Nephron progenitor cell (in vitro differentiated cells): ENCODE measurements at regions not wholly inside any gene's neighbourhood (a gene's known extent, or its start where the extent isn't known, plus 50 kb on each side); places are given as distances from the start of the nearest gene placed in this dataset.

Source experiments
- DNase-seq: peaks from one replicate; pipeline ENCODE4 v3.0.0; 2021
- H3K27ac Mint-ChIP-seq: 2 replicates; pipeline ENCODE4 v1.8.0; 2021; ENCODE audit warnings: mild to moderate bottlenecking, moderate library complexity, mixed read lengths
- H3K27me3 Mint-ChIP-seq: 2 replicates; pipeline ENCODE4 v1.8.0; 2021; ENCODE audit warnings: mild to moderate bottlenecking, low read depth, mixed read lengths; ENCODE audit not compliant: poor library complexity
- H3K36me3 Mint-ChIP-seq: 2 replicates; pipeline ENCODE4 v1.8.0; 2021; ENCODE audit warnings: low read depth, mixed read lengths
- H3K4me1 Mint-ChIP-seq: 2 replicates; pipeline ENCODE4 v1.8.0; 2021; ENCODE audit warnings: mixed read lengths
- H3K4me3 Mint-ChIP-seq: 2 replicates; pipeline ENCODE4 v1.8.0; 2021; ENCODE audit warnings: mild to moderate bottlenecking, moderate library complexity, mixed read lengths
- H3K9me3 Mint-ChIP-seq: 2 replicates; pipeline ENCODE4 v1.8.0; 2021; ENCODE audit warnings: mild to moderate bottlenecking, moderate library complexity, mixed read lengths
- CTCF ChIP-seq: fragments of 200-600 bp; sonication (generic); IDR thresholded peaks from 2 replicates; pipeline ENCODE4 v1.5.0; 2021; ENCODE audit warnings: antibody characterized with exemption

DNA sequence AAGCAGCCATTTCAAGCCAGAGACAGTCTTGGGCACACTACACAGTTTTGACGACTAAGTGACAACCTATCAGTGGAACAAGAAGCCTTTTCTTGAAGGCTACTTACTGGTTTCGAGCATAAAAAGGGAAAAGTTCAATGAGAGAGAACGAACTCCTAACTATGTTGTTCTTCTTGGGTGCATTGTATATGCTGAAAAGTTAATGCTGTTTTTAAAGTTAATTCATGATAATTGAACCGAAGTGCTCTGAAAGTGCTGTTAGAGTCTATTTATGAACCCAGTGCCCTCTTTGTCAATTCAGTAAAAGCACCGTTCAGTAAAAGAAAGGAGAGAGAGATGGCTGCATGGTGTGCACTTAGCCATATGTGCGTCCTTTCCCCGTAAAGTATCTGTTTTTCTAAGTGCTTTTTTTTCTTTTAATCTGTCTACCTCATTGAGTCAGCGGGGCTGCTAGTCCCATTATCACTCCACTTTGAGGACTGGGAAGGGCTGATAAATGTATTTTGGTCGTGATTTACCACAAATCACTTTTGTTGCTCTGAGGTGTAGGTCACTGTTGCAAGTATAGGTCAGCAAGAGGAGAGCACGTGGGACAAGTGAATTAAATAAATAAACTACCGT, 380.7 kb upstream of the GOLIM4 start:
- H3K4me3 Mint-ChIP-seq = no peak overlapping the region
- no peak overlapping the region for H3K27ac Mint-ChIP-seq
- H3K27me3 Mint-ChIP-seq = peaks cover 2% of the 10 kb centered on the region
- H3K4me1 Mint-ChIP-seq = peaks cover 7% of the 10 kb centered on the region
- H3K9me3 Mint-ChIP-seq = no peaks in the 10 kb centered on the region
- no peak for DNase-seq
- H3K36me3 Mint-ChIP-seq = no peaks in the 10 kb centered on the region
- TF ChIP-seq CTCF = no peak

- peaks cover 7% of the 10 kb centered on the region for H3K4me1 Mint-ChIP-seq
- no peaks in the 10 kb centered on the region for H3K36me3 Mint-ChIP-seq
- no peak overlapping the region for H3K27ac Mint-ChIP-seq
- H3K9me3 Mint-ChIP-seq = no peaks in the 10 kb centered on the region
- TF ChIP-seq CTCF = no peak
- H3K4me3 Mint-ChIP-seq = no peak overlapping the region
- H3K27me3 Mint-ChIP-seq = peaks cover 2% of the 10 kb centered on the region
- no peak for DNase-seq
Measured at GRCh38 chr3:168475704-168476103, 380.0 kb upstream of the GOLIM4 start.

DNA sequence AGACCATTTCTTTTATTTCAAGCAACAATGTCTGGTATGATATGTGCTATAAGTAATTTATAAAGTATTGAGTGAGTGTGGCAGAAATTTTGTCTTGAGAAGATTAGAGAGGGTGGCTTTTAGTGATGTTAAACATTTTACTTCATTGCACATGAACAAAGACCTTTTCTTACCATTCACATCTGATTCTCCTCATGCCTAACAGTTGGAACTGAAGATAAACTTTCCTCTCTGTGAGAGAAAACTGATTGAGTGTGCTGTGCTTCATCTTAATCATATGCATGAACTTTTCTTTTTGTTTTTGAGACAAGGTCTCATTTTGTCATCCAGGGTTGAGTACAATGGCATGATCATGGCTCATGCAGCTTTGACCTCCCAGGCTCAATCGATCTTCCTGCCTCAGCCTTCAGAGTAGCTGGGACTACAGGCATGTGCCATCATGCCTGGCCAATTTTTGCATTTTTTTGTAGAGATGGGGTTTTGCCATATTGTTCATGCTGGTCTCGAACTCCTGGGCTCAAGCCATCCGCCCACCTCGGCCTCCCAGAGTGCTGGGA, 377.7 kb upstream of the GOLIM4 start:
- Mint-ChIP-seq H3K27ac (no peak overlapping the region), H3K4me3 (no peak overlapping the region), H3K4me1 (peaks cover 13% of the 10 kb centered on the region), H3K27me3 (peaks cover 2% of the 10 kb centered on the region), H3K36me3 (no peaks in the 10 kb centered on the region), H3K9me3 (no peaks in the 10 kb centered on the region)
- no peak for TF ChIP-seq CTCF
- no peak for DNase-seq

GRCh38 chr3:168472783-168473182, 377.1 kb upstream of the GOLIM4 start:
- no peak overlapping the region for H3K27ac Mint-ChIP-seq
- no peak for DNase-seq
- peaks cover 2% of the 10 kb centered on the region for H3K27me3 Mint-ChIP-seq
- H3K36me3 Mint-ChIP-seq = no peaks in the 10 kb centered on the region
- H3K9me3 Mint-ChIP-seq = no peaks in the 10 kb centered on the region
- TF ChIP-seq CTCF = no peak
- H3K4me3 Mint-ChIP-seq = no peak overlapping the region
- peaks cover 13% of the 10 kb centered on the region for H3K4me1 Mint-ChIP-seq

DNA sequence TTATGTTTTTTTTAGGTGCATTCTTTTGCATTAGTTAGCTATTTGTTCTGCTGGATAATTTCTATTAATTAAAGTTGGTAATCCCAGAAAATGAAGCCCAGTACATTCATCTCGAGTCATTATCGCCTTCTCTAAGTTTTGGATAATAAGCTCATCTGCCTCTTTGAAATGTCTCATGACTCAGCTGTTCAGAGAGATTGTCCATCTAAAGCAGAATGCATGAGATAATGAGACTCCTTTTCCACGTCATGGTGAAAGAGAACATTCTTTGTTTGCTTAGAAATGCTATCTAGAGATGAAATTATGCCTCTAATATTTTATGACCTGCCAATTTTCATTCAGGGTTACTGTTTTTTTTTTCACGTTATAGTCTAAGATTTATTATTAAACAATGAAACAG, 374.7 kb upstream of the GOLIM4 start:
- TF ChIP-seq CTCF = no peak
- no peak overlapping the region for H3K27ac Mint-ChIP-seq

GRCh38 chr3:168469436-168469835, 373.7 kb upstream of the GOLIM4 start:
- TF ChIP-seq CTCF = no peak
- H3K9me3 Mint-ChIP-seq = peaks cover 7% of the 10 kb centered on the region
- peaks cover 7% of the 10 kb centered on the region for H3K36me3 Mint-ChIP-seq
- no peak overlapping the region for H3K27ac Mint-ChIP-seq
- DNase-seq = no peak
- no peak overlapping the region for H3K4me3 Mint-ChIP-seq
- peaks cover 2% of the 10 kb centered on the region for H3K27me3 Mint-ChIP-seq
- H3K4me1 Mint-ChIP-seq = peaks cover 6% of the 10 kb centered on the region

More for the DNA sequence above, 374.7 kb upstream of the GOLIM4 start:
- Mint-ChIP-seq H3K27me3 (peaks cover 2% of the 10 kb centered on the region), H3K9me3 (no peaks in the 10 kb centered on the region), H3K36me3 (no peaks in the 10 kb centered on the region), H3K4me3 (no peak overlapping the region), H3K4me1 (peaks cover 6% of the 10 kb centered on the region)
- no peak for DNase-seq
